ENCODE measurements at regions not wholly inside any gene's neighbourhood (a gene's known extent, or its start where the extent isn't known, plus 50 kb on each side); places are given as distances from the start of the nearest gene placed in this dataset.

- no peak overlapping the region for H3K27ac ChIP-seq
- H3K27me3 ChIP-seq: no peaks in the 10 kb centered on the region
- DNase-seq: no peak
- no peak overlapping the region for H3K4me3 ChIP-seq
- TF ChIP-seq CTCF (IDR thresholded peaks at IDR 0.05) (no peak), POLR2A (IDR thresholded peaks at IDR 0.05) (no peak)
- H3K4me1 ChIP-seq (replicated peaks in 1 of 2): no peaks in the 10 kb centered on the region
- intact Hi-C loops (cut with DNase I): no loop called here
- H3K36me3 ChIP-seq (replicated peaks in 1 of 2): no peaks in the 10 kb centered on the region
- H3K9me3 ChIP-seq (replicated peaks in 1 of 3): no peaks in the 10 kb centered on the region
These were observed 589.8 kb downstream of the INSC start for GRCh38 chr11:15704556-15704955.

GRCh38 chr11:15705891-15706290 is 591.2 kb downstream of the INSC start:
- no peak for DNase-seq
- Histone ChIP-seq H3K27ac (no peak overlapping the region), H3K9me3 (replicated peaks in 1 of 3) (no peaks in the 10 kb centered on the region), H3K4me1 (replicated peaks in 1 of 2) (no peaks in the 10 kb centered on the region), H3K27me3 (no peaks in the 10 kb centered on the region), H3K4me3 (no peak overlapping the region), H3K36me3 (replicated peaks in 1 of 2) (no peaks in the 10 kb centered on the region)
- TF ChIP-seq CTCF (IDR thresholded peaks at IDR 0.05) (no peak), POLR2A (IDR thresholded peaks at IDR 0.05) (no peak)
- intact Hi-C loops (cut with DNase I): no loop called here
- WGBS, 4 donors: 86 to 95% (median 90%) methylated on average over 5 of the region's 5 CpGs

GRCh38 chr11:15707194-15707593 is 592.5 kb downstream of the INSC start:
- intact Hi-C loops (cut with DNase I): no loop called here

GRCh38 chr11:15707971-15708370 is 593.2 kb downstream of the INSC start:
- H3K36me3 ChIP-seq (replicated peaks in 1 of 2): no peaks in the 10 kb centered on the region
- H3K9me3 ChIP-seq (replicated peaks in 1 of 3): no peaks in the 10 kb centered on the region
- 44 to 55% (median 51%) methylated on average over 2 of the region's 2 CpGs for WGBS, 4 donors
- no peak for TF ChIP-seq POLR2A (IDR thresholded peaks at IDR 0.05)
- TF ChIP-seq CTCF (IDR thresholded peaks at IDR 0.05): no peak
- peak in 6 of 7 donors; percentile 18 to 78 (median 24) for DNase-seq
- no peaks in the 10 kb centered on the region for H3K4me1 ChIP-seq (replicated peaks in 1 of 2)
- no peaks in the 10 kb centered on the region for H3K27me3 ChIP-seq
- intact Hi-C loops (cut with DNase I): no loop called here
- H3K27ac ChIP-seq: no peak overlapping the region
- H3K4me3 ChIP-seq: no peak overlapping the region

More at GRCh38 chr11:15707194-15707593, 592.5 kb downstream of the INSC start:
- Histone ChIP-seq H3K9me3 (replicated peaks in 1 of 3) (no peaks in the 10 kb centered on the region), H3K4me1 (replicated peaks in 1 of 2) (no peaks in the 10 kb centered on the region), H3K4me3 (no peak overlapping the region), H3K36me3 (replicated peaks in 1 of 2) (no peaks in the 10 kb centered on the region), H3K27me3 (no peaks in the 10 kb centered on the region), H3K27ac (no peak overlapping the region)
- no peak for DNase-seq
- no peak for TF ChIP-seq POLR2A (IDR thresholded peaks at IDR 0.05)
- no peak for TF ChIP-seq CTCF (IDR thresholded peaks at IDR 0.05)
- 73 to 79% (median 76%) methylated on average over 1 of the region's 1 CpG for WGBS, 4 donors
